ENCODE measurements at regions not wholly inside any gene's neighbourhood (a gene's known extent, or its start where the extent isn't known, plus 50 kb on each side); places are given as distances from the start of the nearest gene placed in this dataset.
"Not testable (repeated sequence)": the region's sequence is repeated elsewhere in the genome, so short reads cannot be mapped to it uniquely, and the experiment has no call there.

DNA sequence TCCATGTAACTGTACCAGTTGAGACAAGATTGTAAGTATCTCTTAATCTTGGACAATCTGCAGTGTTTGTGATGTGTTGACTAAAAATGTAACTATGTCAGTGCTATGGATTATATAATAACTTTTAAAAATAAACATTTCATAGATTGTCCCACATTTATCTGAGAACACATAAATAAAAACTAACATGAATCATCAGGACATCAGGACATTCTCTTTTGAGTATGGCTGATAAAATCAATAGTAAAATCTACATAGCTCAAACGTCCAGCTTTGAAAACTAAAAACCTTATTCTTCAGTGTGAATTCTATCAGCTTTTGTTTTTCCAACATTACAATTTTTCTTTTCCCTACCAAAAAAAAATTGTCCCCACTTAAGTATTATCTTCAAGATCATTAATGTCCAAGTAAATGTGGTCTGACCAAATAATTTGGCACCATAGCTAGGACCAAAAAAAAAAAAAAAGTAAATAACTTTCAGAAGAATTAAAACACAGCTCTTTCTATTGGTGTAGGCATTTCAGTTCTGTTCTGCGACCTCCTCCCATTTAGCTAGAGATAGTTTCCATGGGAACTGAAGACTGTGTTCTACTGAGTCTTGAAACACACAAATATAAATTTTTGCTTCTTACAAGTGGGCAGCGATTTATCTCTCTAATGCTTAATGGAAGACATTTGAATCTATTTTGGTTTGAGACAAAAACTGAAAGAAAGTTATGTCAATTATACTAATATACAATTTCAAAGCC lies 123.0 kb upstream of the SGCE start:
- Mint-ChIP-seq H3K36me3 (ENCODE audit: low read depth) (no peaks in the 10 kb centered on the region), H3K4me3 (no peak overlapping the region), H3K4me1 (ENCODE audit: low read depth) (no peaks in the 10 kb centered on the region), H3K9me3 (peaks cover 3% of the 10 kb centered on the region), H3K27ac (no peak overlapping the region), H3K27me3 (ENCODE audit: low read depth) (no peaks in the 10 kb centered on the region)
- DNase-seq = no peak
- CTCF ChIA-PET = no interaction called here
- intact Hi-C loops (cut with micrococcal nuclease) = no loop called here

DNA sequence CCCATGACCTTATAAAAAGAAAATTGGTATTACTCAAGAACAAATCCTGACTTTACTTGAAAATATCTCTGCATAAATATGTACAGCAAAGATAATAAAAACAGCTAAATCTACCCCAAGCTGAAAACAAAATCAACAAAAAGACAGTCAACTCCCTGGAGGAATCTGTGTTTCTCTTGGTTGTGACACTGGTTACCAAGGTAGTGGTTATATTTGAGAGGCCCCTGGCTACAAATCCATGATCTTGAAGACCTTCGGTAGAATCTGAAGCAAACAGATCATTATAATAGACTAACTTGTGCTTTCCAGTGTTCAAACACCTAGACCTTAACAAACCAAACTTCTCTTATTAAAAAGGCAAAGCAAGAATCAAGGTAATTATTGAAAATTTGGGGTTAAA lies 123.9 kb upstream of the SGCE start:
- Mint-ChIP-seq H3K27me3 (ENCODE audit: low read depth) (no peaks in the 10 kb centered on the region), H3K27ac (no peak overlapping the region), H3K4me3 (no peak overlapping the region), H3K4me1 (ENCODE audit: low read depth) (no peaks in the 10 kb centered on the region), H3K36me3 (ENCODE audit: low read depth) (no peaks in the 10 kb centered on the region), H3K9me3 (peaks cover 3% of the 10 kb centered on the region)
- intact Hi-C loops (cut with micrococcal nuclease) = no loop called here
- CTCF ChIA-PET = interaction anchor here (0.7 kb wide), 1 partner anchor 721 kb away, joined by 3 read pairs; no protein-coding TSS in a partner anchor
- no peak for DNase-seq

DNA sequence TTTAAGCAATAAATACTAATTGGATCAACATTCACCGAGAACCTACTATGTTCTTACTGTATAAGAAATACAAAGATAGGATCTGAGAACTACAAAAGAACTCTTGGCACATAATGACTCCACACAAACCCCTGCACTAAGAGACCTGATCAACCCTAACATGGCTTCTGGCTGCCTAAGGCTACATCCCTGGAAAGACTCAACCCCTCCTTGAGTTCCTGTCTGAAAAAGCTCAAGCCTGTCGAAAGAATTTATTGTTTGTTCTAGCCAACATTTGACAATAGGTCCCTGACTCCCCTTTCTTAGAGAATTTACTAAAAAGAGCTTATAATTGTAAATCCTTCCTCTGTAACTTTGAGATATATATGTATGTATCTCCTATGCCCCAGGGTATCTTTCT lies 125.3 kb upstream of the SGCE start:
- CTCF ChIA-PET = interaction anchor here (0.6 kb wide), 1 partner anchor 776 kb away, joined by 3 read pairs; no protein-coding TSS in a partner anchor
- Mint-ChIP-seq H3K4me1 (ENCODE audit: low read depth) (no peaks in the 10 kb centered on the region), H3K36me3 (ENCODE audit: low read depth) (no peaks in the 10 kb centered on the region), H3K27ac (no peak overlapping the region), H3K27me3 (ENCODE audit: low read depth) (no peaks in the 10 kb centered on the region), H3K4me3 (no peak overlapping the region), H3K9me3 (peaks cover 6% of the 10 kb centered on the region)
- intact Hi-C loops (cut with micrococcal nuclease) = no loop called here
- DNase-seq = no peak

DNA sequence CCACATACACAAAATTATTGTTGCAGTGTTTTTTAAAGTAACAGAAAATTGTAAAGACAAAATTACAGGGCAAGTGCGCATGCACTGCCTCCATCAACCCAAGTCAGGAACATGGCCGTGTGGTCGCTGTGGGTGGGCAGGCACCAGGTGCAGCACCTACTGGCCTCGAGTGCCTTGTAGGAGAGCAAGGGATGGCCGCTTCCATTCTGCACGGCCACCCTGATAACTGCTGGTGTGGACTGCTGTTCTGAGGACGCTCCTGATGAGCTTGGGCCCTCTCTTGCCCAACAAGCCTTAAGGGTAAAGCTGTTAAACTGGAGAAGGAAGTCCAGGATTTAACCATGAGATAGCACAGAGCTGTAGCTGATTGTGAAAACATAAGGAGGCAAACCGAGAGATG lies 124.6 kb upstream of the PPP1R9A start:
- H3K27ac Mint-ChIP-seq = no peak overlapping the region
- H3K9me3 Mint-ChIP-seq = peaks cover 5% of the 10 kb centered on the region

DNA sequence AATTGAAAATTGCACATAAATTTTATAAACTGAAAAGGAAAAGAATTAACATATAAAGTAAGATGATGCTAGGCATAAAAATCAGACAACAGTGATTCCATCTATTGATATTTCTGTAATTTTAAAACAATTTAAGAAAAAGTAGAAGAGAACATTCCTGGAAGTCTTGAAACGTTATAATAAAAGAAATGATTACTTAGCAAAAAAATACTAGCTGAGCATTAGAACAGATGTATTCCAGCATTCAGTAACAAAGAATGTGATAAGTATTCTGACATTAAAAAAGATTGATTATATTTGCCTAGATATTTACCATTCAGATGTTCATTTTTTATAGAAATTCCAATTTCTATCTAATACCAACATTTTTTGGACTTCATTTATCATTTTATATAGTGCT lies 120.1 kb upstream of the PPP1R9A start:
- Mint-ChIP-seq H3K27me3 (ENCODE audit: low read depth) (peaks cover 6% of the 10 kb centered on the region), H3K9me3 (peaks cover 16% of the 10 kb centered on the region), H3K4me1 (ENCODE audit: low read depth) (no peaks in the 10 kb centered on the region), H3K4me3 (no peak overlapping the region), H3K36me3 (ENCODE audit: low read depth) (no peaks in the 10 kb centered on the region), H3K27ac (no peak overlapping the region)
- no peak for DNase-seq
- CTCF ChIA-PET = no interaction called here
- intact Hi-C loops (cut with micrococcal nuclease) = no loop called here

More for the DNA sequence above, 124.6 kb upstream of the PPP1R9A start:
- CTCF ChIA-PET = interaction anchor here (0.6 kb wide), 1 partner anchor 363 kb away, joined by 3 read pairs; no protein-coding TSS in a partner anchor
- intact Hi-C loops (cut with micrococcal nuclease) = no loop called here
- no peaks in the 10 kb centered on the region for H3K4me1 Mint-ChIP-seq (ENCODE audit: low read depth)
- H3K4me3 Mint-ChIP-seq = no peak overlapping the region
- H3K36me3 Mint-ChIP-seq (ENCODE audit: low read depth) = no peaks in the 10 kb centered on the region
- H3K27me3 Mint-ChIP-seq (ENCODE audit: low read depth) = no peaks in the 10 kb centered on the region
- DNase-seq = no peak

DNA sequence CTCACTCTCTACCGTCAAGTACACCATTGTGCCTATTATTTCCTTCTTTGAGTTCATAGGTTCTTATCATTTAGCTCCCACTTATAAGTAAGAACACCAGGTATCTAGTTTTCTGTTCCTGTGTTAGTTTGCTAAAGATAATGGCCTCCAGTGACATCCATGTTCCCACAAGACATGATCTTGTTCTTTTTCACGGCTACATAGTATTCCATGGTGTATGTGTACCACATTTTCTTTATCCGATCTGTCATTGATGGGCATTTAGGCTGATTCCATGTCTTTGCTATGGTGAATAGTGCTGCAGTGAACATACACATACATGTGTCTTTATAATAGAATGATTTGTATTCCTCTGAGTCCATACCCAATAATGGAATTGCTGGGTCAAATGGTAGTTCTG lies 119.0 kb upstream of the PPP1R9A start:
- intact Hi-C loops (cut with micrococcal nuclease); H3K4me3 Mint-ChIP-seq; H3K36me3 Mint-ChIP-seq (ENCODE audit: low read depth); H3K4me1 Mint-ChIP-seq (ENCODE audit: low read depth); CTCF ChIA-PET; DNase-seq; H3K27ac Mint-ChIP-seq; H3K27me3 Mint-ChIP-seq (ENCODE audit: low read depth): not testable (repeated sequence)
- peaks cover 16% of the 10 kb centered on the region for H3K9me3 Mint-ChIP-seq

DNA sequence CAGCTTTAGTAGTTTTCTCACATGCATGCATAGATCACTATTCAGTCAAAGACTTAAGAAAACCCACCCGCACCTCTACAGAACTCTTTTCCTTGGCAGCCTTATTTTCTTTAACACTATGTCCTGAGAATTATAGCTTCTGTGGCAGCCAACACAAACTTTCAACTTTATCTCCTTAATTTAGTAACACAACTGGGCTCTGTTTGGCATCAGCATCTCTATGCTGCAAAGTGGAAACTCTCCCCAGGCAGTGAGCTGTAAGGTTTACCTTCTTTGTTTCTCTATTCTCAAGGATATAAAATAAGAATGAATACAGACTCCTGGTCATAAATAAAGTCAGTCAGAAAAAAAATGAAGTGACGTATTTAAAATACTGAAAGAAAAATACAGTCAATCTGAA lies 115.2 kb upstream of the PPP1R9A start:
- H3K36me3 Mint-ChIP-seq (ENCODE audit: low read depth) = no peaks in the 10 kb centered on the region
- CTCF ChIA-PET = no interaction called here
- DNase-seq = no peak
- no peak overlapping the region for H3K4me3 Mint-ChIP-seq
- H3K4me1 Mint-ChIP-seq (ENCODE audit: low read depth) = no peaks in the 10 kb centered on the region
- no peak overlapping the region for H3K27ac Mint-ChIP-seq
- intact Hi-C loops (cut with micrococcal nuclease) = no loop called here
- peaks cover 12% of the 10 kb centered on the region for H3K9me3 Mint-ChIP-seq
- peaks cover 6% of the 10 kb centered on the region for H3K27me3 Mint-ChIP-seq (ENCODE audit: low read depth)

DNA sequence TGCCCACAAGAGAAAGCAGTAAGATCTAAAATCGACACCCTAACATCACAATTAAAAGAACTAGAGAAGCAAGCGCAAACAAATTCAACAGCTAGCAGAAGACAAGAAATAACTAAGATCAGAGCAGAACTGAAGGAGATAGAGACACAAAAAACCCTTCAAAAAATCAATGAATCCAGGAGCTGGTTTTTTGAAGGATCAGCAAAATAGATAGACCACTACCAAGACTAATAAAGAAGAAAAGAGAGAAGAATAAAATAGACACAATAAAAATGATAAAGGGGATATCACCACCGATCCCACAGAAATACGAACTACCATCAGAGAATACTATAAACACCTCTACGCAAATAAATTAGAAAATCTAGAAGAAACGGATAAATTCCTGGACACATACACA lies 110.0 kb upstream of the PPP1R9A start:
- CTCF ChIA-PET; intact Hi-C loops (cut with micrococcal nuclease); H3K27me3 Mint-ChIP-seq (ENCODE audit: low read depth); H3K4me3 Mint-ChIP-seq; H3K9me3 Mint-ChIP-seq; DNase-seq; H3K4me1 Mint-ChIP-seq (ENCODE audit: low read depth); H3K27ac Mint-ChIP-seq; H3K36me3 Mint-ChIP-seq (ENCODE audit: low read depth): not testable (repeated sequence)

DNA sequence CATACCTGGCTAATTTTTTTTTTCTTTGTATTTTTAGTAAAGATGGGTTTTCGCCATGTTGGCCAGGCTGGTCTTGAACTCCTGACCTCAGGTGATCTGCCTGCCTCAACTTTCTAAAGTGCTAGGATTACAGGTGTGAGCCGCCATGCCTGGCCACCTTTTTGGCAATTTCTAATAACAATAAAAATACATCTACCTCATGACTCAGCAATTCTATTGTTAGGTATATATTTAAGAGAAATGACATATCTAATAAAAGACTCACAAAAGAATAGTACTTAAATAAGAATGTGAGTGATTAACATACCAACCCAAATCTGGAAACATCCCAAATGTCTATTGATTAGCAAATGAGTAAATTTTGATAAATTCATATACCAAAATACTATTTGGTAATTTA lies 103.6 kb upstream of the PPP1R9A start:
- no peak overlapping the region for H3K4me3 Mint-ChIP-seq
- CTCF ChIA-PET = no interaction called here

DNA sequence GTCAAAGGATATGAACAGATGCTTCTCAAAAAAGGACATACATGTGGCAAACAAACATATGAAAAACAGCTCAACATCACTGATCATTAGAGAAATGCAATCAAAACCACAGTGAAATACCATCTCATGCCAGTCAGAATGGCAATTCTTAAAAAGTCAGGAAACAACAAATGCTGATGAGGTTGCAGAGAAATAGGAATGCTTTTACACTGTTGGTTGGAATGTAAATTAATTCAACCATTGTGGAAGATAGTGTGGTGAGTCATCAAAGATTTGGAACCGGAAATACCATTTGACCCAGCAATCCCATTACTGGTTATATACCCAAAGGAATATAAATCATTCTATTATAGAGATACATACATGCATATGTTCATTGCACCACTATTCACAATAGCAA lies 98.7 kb upstream of the PPP1R9A start:
- H3K4me3 Mint-ChIP-seq; H3K36me3 Mint-ChIP-seq (ENCODE audit: low read depth); CTCF ChIA-PET; H3K27me3 Mint-ChIP-seq (ENCODE audit: low read depth); DNase-seq; H3K4me1 Mint-ChIP-seq (ENCODE audit: low read depth); H3K9me3 Mint-ChIP-seq; H3K27ac Mint-ChIP-seq; intact Hi-C loops (cut with micrococcal nuclease): not testable (repeated sequence)

More for the DNA sequence above, 103.6 kb upstream of the PPP1R9A start:
- Mint-ChIP-seq H3K36me3 (ENCODE audit: low read depth) (no peaks in the 10 kb centered on the region), H3K27me3 (ENCODE audit: low read depth) (no peaks in the 10 kb centered on the region), H3K9me3 (peaks cover 4% of the 10 kb centered on the region), H3K4me1 (ENCODE audit: low read depth) (no peaks in the 10 kb centered on the region), H3K27ac (no peak overlapping the region)
- intact Hi-C loops (cut with micrococcal nuclease) = no loop called here
- no peak for DNase-seq

DNA sequence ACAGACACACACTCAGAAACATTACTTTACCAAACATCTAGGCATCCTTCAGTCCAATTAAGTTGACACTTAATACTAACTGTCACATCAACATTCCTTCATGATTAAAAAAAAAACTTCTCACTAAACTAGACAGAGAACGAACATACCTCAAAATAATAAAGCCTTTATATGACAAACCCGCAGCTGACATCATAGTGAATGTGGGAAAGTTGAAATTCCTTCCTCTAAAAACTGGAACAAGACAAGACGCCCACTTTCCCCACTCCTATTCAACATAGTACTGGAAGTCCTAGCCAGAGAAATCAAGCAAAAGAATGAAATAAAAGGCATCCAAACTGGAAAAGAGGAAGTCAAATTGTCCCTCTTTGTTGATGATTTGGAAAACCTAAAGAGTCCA lies 96.9 kb upstream of the PPP1R9A start:
- Mint-ChIP-seq H3K4me1 (ENCODE audit: low read depth) (no peaks in the 10 kb centered on the region), H3K27me3 (ENCODE audit: low read depth) (no peaks in the 10 kb centered on the region)
- CTCF ChIA-PET = no interaction called here

DNA sequence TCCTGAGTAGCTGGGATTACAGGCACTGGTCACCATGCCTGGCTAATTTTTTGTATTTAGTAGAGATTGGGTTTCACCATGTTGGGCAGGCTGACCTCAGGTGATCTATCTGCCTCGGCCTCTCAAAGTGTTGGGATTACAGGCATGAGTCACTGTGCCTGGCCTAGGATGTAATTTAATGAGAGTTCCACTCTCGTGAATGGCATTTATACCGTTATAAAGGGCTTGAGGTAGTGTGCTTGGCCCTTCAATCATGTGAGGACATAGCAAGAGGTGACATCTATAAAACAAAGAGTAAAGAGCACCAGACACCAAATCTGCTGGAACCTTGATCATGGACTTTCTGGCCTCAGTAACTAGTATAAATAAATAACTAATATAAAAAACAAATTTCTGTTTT lies 93.5 kb upstream of the PPP1R9A start:
- Mint-ChIP-seq H3K9me3 (peaks cover 29% of the 10 kb centered on the region), H3K4me1 (ENCODE audit: low read depth) (no peaks in the 10 kb centered on the region), H3K36me3 (ENCODE audit: low read depth) (no peaks in the 10 kb centered on the region), H3K27ac (no peak overlapping the region), H3K27me3 (ENCODE audit: low read depth) (no peaks in the 10 kb centered on the region), H3K4me3 (no peak overlapping the region)
- intact Hi-C loops (cut with micrococcal nuclease) = no loop called here
- CTCF ChIA-PET = no interaction called here
- DNase-seq = no peak

More for the DNA sequence above, 96.9 kb upstream of the PPP1R9A start:
- intact Hi-C loops (cut with micrococcal nuclease) = no loop called here
- Mint-ChIP-seq H3K27ac (no peak overlapping the region), H3K9me3 (peaks cover 6% of the 10 kb centered on the region), H3K4me3 (no peak overlapping the region), H3K36me3 (ENCODE audit: low read depth) (no peaks in the 10 kb centered on the region)
- no peak for DNase-seq

DNA sequence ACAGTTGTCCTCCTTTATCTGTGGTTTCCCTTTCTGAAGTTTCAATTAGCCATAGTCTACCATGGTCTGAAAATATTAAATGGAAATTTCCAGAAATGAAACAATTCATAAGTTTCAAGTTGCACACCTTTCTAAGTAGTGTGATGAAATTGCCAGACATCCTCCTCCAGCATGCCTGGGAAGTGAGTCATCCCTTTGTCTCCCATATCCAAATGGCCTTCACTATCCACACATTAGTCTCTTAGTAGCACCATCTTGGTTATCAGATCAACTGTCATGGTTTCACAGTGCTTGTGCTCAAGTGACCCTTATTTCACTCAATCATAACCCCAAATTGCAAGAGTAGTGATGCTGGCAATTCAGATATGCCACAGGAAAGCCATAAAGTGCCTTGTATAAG lies 83.4 kb upstream of the PPP1R9A start:
- intact Hi-C loops (cut with micrococcal nuclease) = no loop called here
- Mint-ChIP-seq H3K4me3 (no peak overlapping the region), H3K9me3 (peaks cover 5% of the 10 kb centered on the region), H3K4me1 (ENCODE audit: low read depth) (no peaks in the 10 kb centered on the region), H3K27me3 (ENCODE audit: low read depth) (no peaks in the 10 kb centered on the region), H3K36me3 (ENCODE audit: low read depth) (no peaks in the 10 kb centered on the region), H3K27ac (no peak overlapping the region)
- no peak for DNase-seq
- CTCF ChIA-PET = no interaction called here
